ENCODE measurements at regions not wholly inside any gene's neighbourhood (a gene's known extent, or its start where the extent isn't known, plus 50 kb on each side); places are given as distances from the start of the nearest gene placed in this dataset.

GRCh38 chr9:25845867-25846266 is 167.6 kb upstream of the TUSC1 start:
- no peak for DNase-seq (ENCODE audit: low read depth, low spot score)
- POLR2A ChIA-PET = no interaction called here
- no peak for TF ChIP-seq CTCF (IDR thresholded peaks at IDR 0.05; ENCODE audit: low read depth, low read length)
- Histone ChIP-seq H3K9me3 (ENCODE audit: control insufficient read depth, insufficient read depth, low read length) (peaks cover 5% of the 10 kb centered on the region; the same call in 1 of the 2 replicates), H3K27ac (ENCODE audit: low read depth, low read length) (no peak overlapping the region), H3K27me3 (ENCODE audit: control insufficient read depth, insufficient read depth, low read length) (no peaks in the 10 kb centered on the region), H3K4me3 (ENCODE audit: low read depth, low read length) (no peak overlapping the region)
- CTCF ChIA-PET = no interaction called here

GRCh38 chr9:25830381-25830780 is 152.1 kb upstream of the TUSC1 start:
- ChIA-PET CTCF (no interaction called here), POLR2A (no interaction called here)
- Histone ChIP-seq H3K4me3 (ENCODE audit: low read depth, low read length) (no peak overlapping the region), H3K9me3 (ENCODE audit: control insufficient read depth, insufficient read depth, low read length) (peaks cover 15% of the 10 kb centered on the region; the same call in 1 of the 2 replicates), H3K27me3 (ENCODE audit: control insufficient read depth, insufficient read depth, low read length) (no peaks in the 10 kb centered on the region), H3K27ac (ENCODE audit: low read depth, low read length) (no peak overlapping the region)
- no peak for TF ChIP-seq CTCF (IDR thresholded peaks at IDR 0.05; ENCODE audit: low read depth, low read length)
- DNase-seq (ENCODE audit: low read depth, low spot score) = no peak

- Histone ChIP-seq H3K4me3 (ENCODE audit: low read depth, low read length) (no peak overlapping the region), H3K27me3 (ENCODE audit: control insufficient read depth, insufficient read depth, low read length) (no peaks in the 10 kb centered on the region), H3K9me3 (ENCODE audit: control insufficient read depth, insufficient read depth, low read length) (peaks cover 15% of the 10 kb centered on the region; the same call in 1 of the 2 replicates), H3K27ac (ENCODE audit: low read depth, low read length) (no peak overlapping the region)
- no peak for DNase-seq (ENCODE audit: low read depth, low spot score)
- POLR2A ChIA-PET = no interaction called here
- CTCF ChIA-PET = no interaction called here
- TF ChIP-seq CTCF (IDR thresholded peaks at IDR 0.05; ENCODE audit: low read depth, low read length) = no peak
Observed at GRCh38 chr9:25827626-25828025, 149.4 kb upstream of the TUSC1 start.

- no peak overlapping the region for H3K4me3 ChIP-seq (ENCODE audit: low read depth, low read length)
- peaks cover 6% of the 10 kb centered on the region for H3K9me3 ChIP-seq (ENCODE audit: control insufficient read depth, insufficient read depth, low read length)
- no peak overlapping the region for H3K27ac ChIP-seq (ENCODE audit: low read depth, low read length)
- no peaks in the 10 kb centered on the region for H3K27me3 ChIP-seq (ENCODE audit: control insufficient read depth, insufficient read depth, low read length)
- no peak for DNase-seq (ENCODE audit: low read depth, low spot score)
- no peak for TF ChIP-seq CTCF (IDR thresholded peaks at IDR 0.05; ENCODE audit: low read depth, low read length)
- CTCF ChIA-PET = no interaction called here
- POLR2A ChIA-PET = no interaction called here
Observed at GRCh38 chr9:25816439-25816838, 138.2 kb upstream of the TUSC1 start.

- no peak overlapping the region for H3K27ac ChIP-seq (ENCODE audit: low read depth, low read length)
- H3K9me3 ChIP-seq (ENCODE audit: control insufficient read depth, insufficient read depth, low read length) = peaks cover 6% of the 10 kb centered on the region
- no peaks in the 10 kb centered on the region for H3K27me3 ChIP-seq (ENCODE audit: control insufficient read depth, insufficient read depth, low read length)
- CTCF ChIA-PET = no interaction called here
- no peak overlapping the region for H3K4me3 ChIP-seq (ENCODE audit: low read depth, low read length)
- POLR2A ChIA-PET = no interaction called here
- DNase-seq (ENCODE audit: low read depth, low spot score) = no peak
- TF ChIP-seq CTCF (IDR thresholded peaks at IDR 0.05; ENCODE audit: low read depth, low read length) = no peak
Observed at GRCh38 chr9:25814023-25814422, 135.8 kb upstream of the TUSC1 start.

Measured in AG04450 (cell line).